ENCODE measurements at regions not wholly inside any gene's neighbourhood (a gene's known extent, or its start where the extent isn't known, plus 50 kb on each side); places are given as distances from the start of the nearest gene placed in this dataset.

GRCh38 chrX:95835223-95835622 is 849.4 kb upstream of the DIAPH2 start:
- intact Hi-C loops (cut with DNase I; ENCODE audit: low total_unique reads): no loop called here
- no peak for DNase-seq (ENCODE audit: low spot score in 2 of 2)
- H3K36me3 ChIP-seq: no peaks in the 10 kb centered on the region
- H3K9me3 ChIP-seq: no peaks in the 10 kb centered on the region
- H3K27me3 ChIP-seq: peaks cover 0 to 33% of the 10 kb centered on the region in 2 donors
- H3K4me3 ChIP-seq: no peak overlapping the region
- H3K4me1 ChIP-seq: no peaks in the 10 kb centered on the region
- no peak overlapping the region for H3K27ac ChIP-seq
- TF ChIP-seq POLR2AphosphoS5 (IDR thresholded peaks at IDR 0.05) (no peak), CTCF (IDR thresholded peaks at IDR 0.05) (no peak), POLR2A (IDR thresholded peaks at IDR 0.05) (no peak)

GRCh38 chrX:95836517-95836916 is 848.1 kb upstream of the DIAPH2 start:
- no peak overlapping the region for H3K27ac ChIP-seq
- H3K4me1 ChIP-seq: no peaks in the 10 kb centered on the region
- H3K27me3 ChIP-seq: peaks cover 0 to 33% of the 10 kb centered on the region in 2 donors
- H3K36me3 ChIP-seq: no peaks in the 10 kb centered on the region
- intact Hi-C loops (cut with DNase I; ENCODE audit: low total_unique reads): no loop called here
- no peaks in the 10 kb centered on the region for H3K9me3 ChIP-seq
- TF ChIP-seq CTCF (IDR thresholded peaks at IDR 0.05): no peak
- no peak for TF ChIP-seq POLR2AphosphoS5 (IDR thresholded peaks at IDR 0.05)
- TF ChIP-seq POLR2A (IDR thresholded peaks at IDR 0.05): no peak
- DNase-seq (ENCODE audit: low spot score in 2 of 2): no peak
- no peak overlapping the region for H3K4me3 ChIP-seq

GRCh38 chrX:95841863-95842262 is 842.8 kb upstream of the DIAPH2 start:
- intact Hi-C loops (cut with DNase I; ENCODE audit: low total_unique reads): no loop called here
- peaks cover 0 to 35% of the 10 kb centered on the region in 2 donors for H3K27me3 ChIP-seq
- no peaks in the 10 kb centered on the region for H3K36me3 ChIP-seq
- no peak for DNase-seq (ENCODE audit: low spot score in 2 of 2)
- TF ChIP-seq POLR2A (IDR thresholded peaks at IDR 0.05) (no peak), CTCF (IDR thresholded peaks at IDR 0.05) (no peak), POLR2AphosphoS5 (IDR thresholded peaks at IDR 0.05) (no peak)
- H3K9me3 ChIP-seq: no peaks in the 10 kb centered on the region
- H3K4me1 ChIP-seq: no peaks in the 10 kb centered on the region
- H3K4me3 ChIP-seq: no peak overlapping the region
- H3K27ac ChIP-seq: no peak overlapping the region

DNA sequence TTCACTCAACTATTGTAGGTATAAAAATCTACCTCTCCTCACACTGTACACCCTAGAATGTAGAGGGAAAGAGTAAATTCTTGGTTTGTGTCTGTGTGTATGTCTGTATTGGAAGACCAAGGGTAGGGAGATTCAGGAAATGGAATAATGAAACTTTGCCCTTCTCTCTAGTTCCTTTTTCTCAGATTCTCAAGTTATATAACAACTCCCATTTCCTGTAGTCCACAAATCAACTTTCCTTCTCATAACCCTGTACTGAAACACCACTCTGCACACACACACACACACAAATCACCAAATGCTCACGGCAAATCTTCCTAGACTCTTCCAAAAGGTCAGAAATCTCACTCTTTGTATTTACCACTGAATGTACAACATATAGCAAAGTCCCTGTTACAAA is 824.5 kb upstream of the DIAPH2 start:
- DNase-seq (ENCODE audit: low spot score in 2 of 2): no peak
- Histone ChIP-seq H3K27ac (no peak overlapping the region), H3K4me1 (no peaks in the 10 kb centered on the region), H3K27me3 (peaks cover 0 to 26% of the 10 kb centered on the region in 2 donors), H3K36me3 (no peaks in the 10 kb centered on the region), H3K4me3 (no peak overlapping the region), H3K9me3 (peaks cover 7 to 12% of the 10 kb centered on the region in 2 donors)
- intact Hi-C loops (cut with DNase I; ENCODE audit: low total_unique reads): no loop called here
- TF ChIP-seq POLR2AphosphoS5 (IDR thresholded peaks at IDR 0.05) (no peak), CTCF (IDR thresholded peaks at IDR 0.05) (no peak), POLR2A (IDR thresholded peaks at IDR 0.05) (no peak)

DNA sequence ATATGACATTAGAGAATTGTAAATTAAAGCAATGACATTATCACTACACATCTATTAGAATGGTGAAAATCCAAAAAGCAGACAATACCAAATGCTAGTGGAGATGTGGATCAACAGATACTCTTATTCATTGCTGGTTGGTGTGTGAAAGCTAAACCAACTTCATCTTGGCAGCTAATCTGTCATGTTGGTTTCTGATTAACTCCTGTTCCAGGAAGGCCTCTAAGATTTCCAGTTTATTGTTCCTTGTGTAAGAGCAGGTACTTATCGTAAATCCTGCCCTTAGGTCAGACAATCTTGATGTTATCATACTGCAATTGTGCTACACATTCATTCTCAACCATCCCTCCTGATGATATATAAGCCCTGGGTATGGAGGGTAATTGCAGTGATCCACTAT is 809.0 kb upstream of the DIAPH2 start:
- H3K27ac ChIP-seq: no peak overlapping the region
- TF ChIP-seq CTCF (IDR thresholded peaks at IDR 0.05) (no peak), POLR2AphosphoS5 (IDR thresholded peaks at IDR 0.05) (no peak), POLR2A (IDR thresholded peaks at IDR 0.05) (no peak)
- intact Hi-C loops (cut with DNase I; ENCODE audit: low total_unique reads): no loop called here

More for the DNA sequence above, 809.0 kb upstream of the DIAPH2 start:
- Histone ChIP-seq H3K4me3 (no peak overlapping the region), H3K36me3 (no peaks in the 10 kb centered on the region), H3K4me1 (no peaks in the 10 kb centered on the region), H3K27me3 (no peaks in the 10 kb centered on the region), H3K9me3 (peaks cover 0 to 10% of the 10 kb centered on the region in 2 donors)
- no peak for DNase-seq (ENCODE audit: low spot score in 2 of 2)

Data from breast epithelium (tissue), 4 donors.